H9 (cell line): ENCODE measurements at regions not wholly inside any gene's neighbourhood (a gene's known extent, or its start where the extent isn't known, plus 50 kb on each side); places are given as distances from the start of the nearest gene placed in this dataset.

Experiments used
- DNase-seq: peaks from one replicate; pipeline ENCODE4 v3.0.0-alpha.2; 2017
- H2AFZ ChIP-seq: one replicate; pipeline ENCODE4 v1.6.1; 2013; ENCODE audit warnings: mild to moderate bottlenecking, low read length, control low read depth, moderate library complexity
- H2AK5ac ChIP-seq: 2 replicates; pipeline ENCODE4 v1.6.1; 2013; ENCODE audit warnings: low read length, control low read depth, mixed read lengths; ENCODE audit not compliant: insufficient read length
- H2BK120ac ChIP-seq: one replicate; pipeline ENCODE4 v1.6.1; 2013; ENCODE audit warnings: low read depth, mild to moderate bottlenecking, low read length, control low read depth, inconsistent platforms; ENCODE audit not compliant: poor library complexity, severe bottlenecking
- H2BK12ac ChIP-seq: 2 replicates; pipeline ENCODE4 v1.6.1; 2013; ENCODE audit warnings: low read length, control low read depth, mixed read lengths, low read depth; ENCODE audit not compliant: insufficient read length
- H2BK15ac ChIP-seq: 2 replicates; pipeline ENCODE4 v1.6.1; 2013; ENCODE audit warnings: low read depth, low read length, control low read depth
- H2BK20ac ChIP-seq: one replicate; pipeline ENCODE4 v1.6.1; 2013; ENCODE audit warnings: low read depth, mild to moderate bottlenecking, low read length, control low read depth, inconsistent platforms; ENCODE audit not compliant: poor library complexity, severe bottlenecking
- H2BK5ac ChIP-seq: 2 replicates; pipeline ENCODE4 v1.6.1; 2013; ENCODE audit warnings: low read length, control low read depth, mixed read lengths; ENCODE audit not compliant: insufficient read length
- H3K14ac ChIP-seq: 2 replicates; pipeline ENCODE4 v1.6.1; 2013; ENCODE audit warnings: low read length, control low read depth; ENCODE audit not compliant: insufficient read depth
- H3K18ac ChIP-seq: 2 replicates; pipeline ENCODE4 v1.6.1; 2013; ENCODE audit warnings: low read depth, mild to moderate bottlenecking, mixed read lengths, low read length, control low read depth; ENCODE audit not compliant: insufficient read length
- H3K23ac ChIP-seq: 2 replicates; pipeline ENCODE4 v1.6.1; 2013; ENCODE audit warnings: low read length, control low read depth, mixed read lengths, low read depth; ENCODE audit not compliant: insufficient read length
- H3K23me2 ChIP-seq: 2 replicates; pipeline ENCODE4 v1.6.1; 2013; ENCODE audit warnings: low read depth, mild to moderate bottlenecking, mixed read lengths, low read length, control low read depth; ENCODE audit not compliant: insufficient read length, poor library complexity, severe bottlenecking
- H3K27ac ChIP-seq: 2 replicates; pipeline ENCODE4 v1.5.1; 2013; ENCODE audit warnings: low read length, control low read depth, mixed read lengths, low read depth; ENCODE audit not compliant: insufficient read length
- H3K27me3 ChIP-seq: 2 replicates; pipeline ENCODE4 v1.6.1; 2013; ENCODE audit warnings: low read length, control low read depth, inconsistent platforms; ENCODE audit not compliant: insufficient read depth
- H3K4ac ChIP-seq: 2 replicates; pipeline ENCODE4 v1.6.1; 2013; ENCODE audit warnings: low read depth, mild to moderate bottlenecking, control low read depth, inconsistent platforms, low read length, moderate library complexity
- H3K4me1 ChIP-seq: 2 replicates; pipeline ENCODE4 v1.6.1; 2013; ENCODE audit warnings: low read length, control low read depth, inconsistent platforms; ENCODE audit not compliant: insufficient read depth
- H3K4me2 ChIP-seq: 2 replicates; pipeline ENCODE4 v1.6.1; 2013; ENCODE audit warnings: low read length, control low read depth, mixed read lengths; ENCODE audit not compliant: insufficient read length, insufficient read depth
- H3K56ac ChIP-seq: 2 replicates; pipeline ENCODE4 v1.6.1; 2013; ENCODE audit warnings: low read depth, mild to moderate bottlenecking, mixed read lengths, low read length, control low read depth; ENCODE audit not compliant: insufficient read length
- H3K79me1 ChIP-seq: 2 replicates; pipeline ENCODE4 v1.6.1; 2013; ENCODE audit warnings: low read depth, mild to moderate bottlenecking, moderate library complexity, low read length, control low read depth, inconsistent platforms; ENCODE audit not compliant: insufficient read depth, poor library complexity, severe bottlenecking
- H3K79me2 ChIP-seq: 2 replicates; pipeline ENCODE4 v1.6.1; 2013; ENCODE audit warnings: low read length, control low read depth, inconsistent platforms; ENCODE audit not compliant: insufficient read depth
- H3K9ac ChIP-seq: 2 replicates; pipeline ENCODE4 v1.6.1; 2013; ENCODE audit warnings: low read length, control low read depth, mixed read lengths; ENCODE audit not compliant: insufficient read length; ENCODE audit errors: extremely low read depth
- H3K9me3 ChIP-seq: one replicate; pipeline ENCODE4 v1.6.1; 2013; ENCODE audit warnings: low read depth, low read length, inconsistent platforms; ENCODE audit not compliant: control insufficient read depth
- H3T11ph ChIP-seq: one replicate; pipeline ENCODE4 v1.6.1; 2013; ENCODE audit warnings: mild to moderate bottlenecking, low read length, control low read depth, inconsistent platforms
- H4K20me1 ChIP-seq: one replicate; pipeline ENCODE4 v1.6.1; 2013; ENCODE audit not compliant: control insufficient read depth, insufficient read length, insufficient read depth
- H4K5ac ChIP-seq: 2 replicates; pipeline ENCODE4 v1.6.1; 2013; ENCODE audit warnings: low read depth, mild to moderate bottlenecking, mixed read lengths, low read length, control low read depth; ENCODE audit not compliant: insufficient read length
- H4K8ac ChIP-seq: replicated peaks from 2 replicates; pipeline ENCODE4 v1.6.1; 2013; ENCODE audit warnings: low read length, control low read depth, mixed read lengths, low read depth; ENCODE audit not compliant: insufficient read length
- H4K91ac ChIP-seq: 2 replicates; pipeline ENCODE4 v1.6.1; 2013; ENCODE audit warnings: low read depth, mild to moderate bottlenecking, moderate library complexity, mixed read lengths, low read length, control low read depth; ENCODE audit not compliant: insufficient read length
- H3K27ac Mint-ChIP-seq, 3 experiments: 2 replicates in 2 of 3; 3 replicates in 1 of 3; pipeline ENCODE4 v1.8.0; 2020 to 2021; ENCODE audit warnings: mixed read lengths in 3 of 3, mild to moderate bottlenecking in 1 of 3, moderate library complexity in 1 of 3
- H3K27me3 Mint-ChIP-seq: 2 replicates; pipeline ENCODE4 v1.8.0; 2021; ENCODE audit warnings: low read depth, mild to moderate bottlenecking, moderate library complexity, mixed read lengths
- H3K36me3 Mint-ChIP-seq, 3 experiments: 2 replicates in 2 of 3; 3 replicates in 1 of 3; pipeline ENCODE4 v1.8.0; 2020 to 2021; ENCODE audit warnings: low read depth in 3 of 3, mixed read lengths in 3 of 3; ENCODE audit not compliant: insufficient read depth in 1 of 3
- H3K4me1 Mint-ChIP-seq, 2 experiments: 2 replicates each; pipeline ENCODE4 v1.8.0; 2020; ENCODE audit warnings: mixed read lengths in 2 of 2
- H3K4me3 Mint-ChIP-seq, 2 experiments: 2 replicates in 1 of 2; 3 replicates in 1 of 2; pipeline ENCODE4 v1.8.0; 2020 to 2021; ENCODE audit warnings: mild to moderate bottlenecking in 2 of 2, mixed read lengths in 2 of 2, moderate library complexity in 1 of 2
- H3K9me3 Mint-ChIP-seq, 2 experiments: 2 replicates in 1 of 2; 3 replicates in 1 of 2; pipeline ENCODE4 v1.8.0; 2020; ENCODE audit warnings: mild to moderate bottlenecking in 2 of 2, mixed read lengths in 2 of 2, moderate library complexity in 1 of 2
- WGBS: extraction: QIAGEN DNeasy Blood & Tissue Kit; methylation state at CpG from one replicate; pipeline ENCODE4 v1.1.7; 2013; ENCODE audit warnings: missing lambda C conversion rate, low lambda C conversion rate, mixed read lengths; ENCODE audit not compliant: insufficient read length; ENCODE audit errors: extremely low coverage; 5-methylcytosine and 5-hydroxymethylcytosine counted together
- TF ChIP-seq, protein P1 (sequence below): fragments of 200-600 bp; sonication (generic); conservative IDR thresholded peaks from 3 replicates; pipeline ENCODE4 v1.8.0; 2021; ENCODE audit warnings: antibody characterized with exemption, mild to moderate bottlenecking

DNA sequence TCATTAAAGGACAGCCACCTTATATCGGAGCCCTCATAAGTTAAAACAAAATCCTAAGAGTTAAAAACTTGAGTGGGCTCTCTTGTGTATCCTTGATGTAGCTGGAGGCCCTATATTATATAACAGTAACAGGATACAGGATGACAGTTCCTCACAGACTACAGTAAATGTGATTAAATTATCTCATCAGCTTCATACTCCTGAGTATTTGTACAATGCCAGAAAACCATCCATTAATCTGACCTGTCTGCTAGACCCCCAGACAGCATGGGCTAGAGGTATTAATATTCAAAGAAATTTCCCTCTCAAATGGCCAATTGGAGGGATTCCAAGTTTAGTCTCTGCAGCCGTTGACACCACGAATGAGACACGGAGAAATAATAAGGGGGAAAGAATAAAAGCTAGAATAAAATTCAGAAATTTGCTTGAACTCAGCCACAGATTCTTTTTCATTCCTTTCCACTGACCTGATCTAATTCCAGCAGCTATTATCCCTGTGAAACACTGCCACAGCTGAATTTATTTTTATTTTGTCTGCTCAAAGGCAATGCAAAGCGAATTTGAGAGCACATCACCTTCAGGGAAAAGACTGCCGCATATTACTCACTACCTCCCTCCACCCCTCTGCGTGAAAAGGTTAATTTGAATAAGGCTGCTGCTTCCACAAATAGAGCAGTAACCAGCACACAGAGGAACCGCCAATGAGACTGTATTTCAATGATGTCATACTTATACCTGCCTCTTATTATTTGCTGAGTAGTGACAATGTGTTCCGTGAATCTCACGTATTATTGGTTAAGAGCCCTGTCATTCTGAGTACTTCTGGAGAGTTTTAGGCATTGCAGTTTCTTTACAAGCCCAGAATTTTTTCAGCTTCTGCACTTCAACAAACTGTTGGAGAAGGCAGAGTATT lies 155.9 kb upstream of the KLF12 start:
- Histone ChIP-seq H3K9me3 (no peaks in the 10 kb centered on the region), H2BK12ac (no peak overlapping the region), H3K79me2 (no peaks in the 10 kb centered on the region), H3K79me1 (no peaks in the 10 kb centered on the region), H2BK20ac (no peak overlapping the region), H2AFZ (no peak overlapping the region), H3K27ac (no peak overlapping the region), H2AK5ac (no peak overlapping the region), H3K4ac (no peak overlapping the region), H3K4me2 (no peak overlapping the region), H3K14ac (no peak overlapping the region), H3K9ac (no peak overlapping the region), H3T11ph (no peak overlapping the region), H3K23ac (no peak overlapping the region), H4K20me1 (no peaks in the 10 kb centered on the region), H4K91ac (no peak overlapping the region), H4K8ac (no peak overlapping the region), H4K5ac (no peak overlapping the region), H3K4me1 (peaks cover 7% of the 10 kb centered on the region; the same call in 1 of the 2 replicates), H2BK120ac (no peak overlapping the region), H3K27me3 (no peaks in the 10 kb centered on the region), H3K56ac (no peak overlapping the region), H2BK15ac (no peak overlapping the region), H3K23me2 (no peaks in the 10 kb centered on the region), H3K18ac (no peak overlapping the region), H2BK5ac (no peak overlapping the region)
- Mint-ChIP-seq H3K4me3 (no peak overlapping the region), H3K27me3 (no peaks in the 10 kb centered on the region), H3K4me1 (peaks cover 30 to 34% of the 10 kb centered on the region in 2 experiments), H3K9me3 (no peaks in the 10 kb centered on the region; a peak in 1 of 5 replicates), H3K27ac (no peak overlapping the region; a peak in 2 of 7 replicates), H3K36me3 (no peaks in the 10 kb centered on the region)
- TF ChIP-seq, protein P1, sequence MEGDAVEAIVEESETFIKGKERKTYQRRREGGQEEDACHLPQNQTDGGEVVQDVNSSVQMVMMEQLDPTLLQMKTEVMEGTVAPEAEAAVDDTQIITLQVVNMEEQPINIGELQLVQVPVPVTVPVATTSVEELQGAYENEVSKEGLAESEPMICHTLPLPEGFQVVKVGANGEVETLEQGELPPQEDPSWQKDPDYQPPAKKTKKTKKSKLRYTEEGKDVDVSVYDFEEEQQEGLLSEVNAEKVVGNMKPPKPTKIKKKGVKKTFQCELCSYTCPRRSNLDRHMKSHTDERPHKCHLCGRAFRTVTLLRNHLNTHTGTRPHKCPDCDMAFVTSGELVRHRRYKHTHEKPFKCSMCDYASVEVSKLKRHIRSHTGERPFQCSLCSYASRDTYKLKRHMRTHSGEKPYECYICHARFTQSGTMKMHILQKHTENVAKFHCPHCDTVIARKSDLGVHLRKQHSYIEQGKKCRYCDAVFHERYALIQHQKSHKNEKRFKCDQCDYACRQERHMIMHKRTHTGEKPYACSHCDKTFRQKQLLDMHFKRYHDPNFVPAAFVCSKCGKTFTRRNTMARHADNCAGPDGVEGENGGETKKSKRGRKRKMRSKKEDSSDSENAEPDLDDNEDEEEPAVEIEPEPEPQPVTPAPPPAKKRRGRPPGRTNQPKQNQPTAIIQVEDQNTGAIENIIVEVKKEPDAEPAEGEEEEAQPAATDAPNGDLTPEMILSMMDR, result no peak
- no CpG with 5 or more reads among the region's 10 CpGs for WGBS
- peak; percentile 79 for DNase-seq
